ENCODE measurements at regions not wholly inside any gene's neighbourhood (a gene's known extent, or its start where the extent isn't known, plus 50 kb on each side); places are given as distances from the start of the nearest gene placed in this dataset.

DNA sequence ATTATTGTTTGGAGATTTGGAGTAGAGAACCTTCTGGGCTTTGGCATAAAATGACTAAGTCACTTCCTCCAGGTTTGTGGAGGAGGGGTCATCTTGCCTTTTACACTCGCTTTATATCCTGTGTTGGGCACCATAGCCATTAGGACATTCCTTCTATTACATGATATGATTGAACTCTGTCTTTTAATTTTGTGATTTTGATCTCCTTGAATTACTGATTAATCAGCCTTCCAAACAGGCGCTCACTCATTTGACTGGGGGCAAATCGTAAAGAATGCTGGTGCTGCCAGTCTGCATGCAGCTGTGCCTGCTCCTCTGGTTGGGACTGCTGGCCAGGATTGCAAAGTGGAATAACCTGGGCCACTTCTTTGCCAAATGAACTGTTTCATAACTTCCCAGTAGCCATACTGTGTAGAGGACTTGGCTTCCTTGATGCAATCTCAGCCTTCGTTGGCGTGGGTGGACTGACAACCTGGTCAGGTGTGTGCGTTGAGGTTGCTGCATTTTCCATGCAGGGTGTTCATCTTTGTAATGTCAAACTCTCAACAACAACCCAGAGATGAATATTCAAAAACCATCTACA, 65.9 kb upstream of the RAB11FIP2 start:
- H3K27ac ChIP-seq: no peak overlapping the region
- no peaks in the 10 kb centered on the region for H3K27me3 ChIP-seq (ENCODE audit: insufficient read depth, low read depth, severe bottlenecking)
- H3K9me3 ChIP-seq (ENCODE audit: severe bottlenecking): no peaks in the 10 kb centered on the region
- DNase-seq: no peak
- H3K4me3 ChIP-seq (ENCODE audit: low read depth, low read length): no peak overlapping the region
- TF ChIP-seq, protein P1, sequence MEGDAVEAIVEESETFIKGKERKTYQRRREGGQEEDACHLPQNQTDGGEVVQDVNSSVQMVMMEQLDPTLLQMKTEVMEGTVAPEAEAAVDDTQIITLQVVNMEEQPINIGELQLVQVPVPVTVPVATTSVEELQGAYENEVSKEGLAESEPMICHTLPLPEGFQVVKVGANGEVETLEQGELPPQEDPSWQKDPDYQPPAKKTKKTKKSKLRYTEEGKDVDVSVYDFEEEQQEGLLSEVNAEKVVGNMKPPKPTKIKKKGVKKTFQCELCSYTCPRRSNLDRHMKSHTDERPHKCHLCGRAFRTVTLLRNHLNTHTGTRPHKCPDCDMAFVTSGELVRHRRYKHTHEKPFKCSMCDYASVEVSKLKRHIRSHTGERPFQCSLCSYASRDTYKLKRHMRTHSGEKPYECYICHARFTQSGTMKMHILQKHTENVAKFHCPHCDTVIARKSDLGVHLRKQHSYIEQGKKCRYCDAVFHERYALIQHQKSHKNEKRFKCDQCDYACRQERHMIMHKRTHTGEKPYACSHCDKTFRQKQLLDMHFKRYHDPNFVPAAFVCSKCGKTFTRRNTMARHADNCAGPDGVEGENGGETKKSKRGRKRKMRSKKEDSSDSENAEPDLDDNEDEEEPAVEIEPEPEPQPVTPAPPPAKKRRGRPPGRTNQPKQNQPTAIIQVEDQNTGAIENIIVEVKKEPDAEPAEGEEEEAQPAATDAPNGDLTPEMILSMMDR (IDR thresholded peaks at IDR 0.05; ENCODE audit: low read depth, low read length): no peak
- H3K36me3 ChIP-seq: no peaks in the 10 kb centered on the region

DNA sequence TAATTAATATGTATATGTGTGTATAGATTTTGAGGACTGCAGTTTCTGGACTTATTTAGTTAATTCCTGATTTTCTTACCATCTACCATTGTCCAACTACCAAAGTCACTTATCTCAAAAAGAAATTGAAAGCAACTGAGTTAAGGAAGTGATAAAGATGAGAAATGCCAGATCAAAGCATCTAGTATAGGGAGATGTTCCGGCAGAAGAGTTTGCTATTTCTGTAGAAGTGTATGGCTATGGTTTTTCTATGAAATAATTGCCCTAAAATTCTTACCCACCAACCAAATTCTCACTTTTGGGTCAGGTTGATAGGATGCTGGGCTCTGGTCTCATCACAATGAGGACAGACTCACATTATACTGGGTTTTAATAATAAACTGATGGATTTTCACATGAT, 64.0 kb upstream of the RAB11FIP2 start:
- Histone ChIP-seq H3K36me3 (no peaks in the 10 kb centered on the region), H3K27me3 (ENCODE audit: insufficient read depth, low read depth, severe bottlenecking) (no peaks in the 10 kb centered on the region), H3K4me3 (ENCODE audit: low read depth, low read length) (no peak overlapping the region), H3K9me3 (ENCODE audit: severe bottlenecking) (no peaks in the 10 kb centered on the region), H3K27ac (no peak overlapping the region)
- DNase-seq: no peak
- TF ChIP-seq, protein P1 (IDR thresholded peaks at IDR 0.05; ENCODE audit: low read depth, low read length): no peak

DNA sequence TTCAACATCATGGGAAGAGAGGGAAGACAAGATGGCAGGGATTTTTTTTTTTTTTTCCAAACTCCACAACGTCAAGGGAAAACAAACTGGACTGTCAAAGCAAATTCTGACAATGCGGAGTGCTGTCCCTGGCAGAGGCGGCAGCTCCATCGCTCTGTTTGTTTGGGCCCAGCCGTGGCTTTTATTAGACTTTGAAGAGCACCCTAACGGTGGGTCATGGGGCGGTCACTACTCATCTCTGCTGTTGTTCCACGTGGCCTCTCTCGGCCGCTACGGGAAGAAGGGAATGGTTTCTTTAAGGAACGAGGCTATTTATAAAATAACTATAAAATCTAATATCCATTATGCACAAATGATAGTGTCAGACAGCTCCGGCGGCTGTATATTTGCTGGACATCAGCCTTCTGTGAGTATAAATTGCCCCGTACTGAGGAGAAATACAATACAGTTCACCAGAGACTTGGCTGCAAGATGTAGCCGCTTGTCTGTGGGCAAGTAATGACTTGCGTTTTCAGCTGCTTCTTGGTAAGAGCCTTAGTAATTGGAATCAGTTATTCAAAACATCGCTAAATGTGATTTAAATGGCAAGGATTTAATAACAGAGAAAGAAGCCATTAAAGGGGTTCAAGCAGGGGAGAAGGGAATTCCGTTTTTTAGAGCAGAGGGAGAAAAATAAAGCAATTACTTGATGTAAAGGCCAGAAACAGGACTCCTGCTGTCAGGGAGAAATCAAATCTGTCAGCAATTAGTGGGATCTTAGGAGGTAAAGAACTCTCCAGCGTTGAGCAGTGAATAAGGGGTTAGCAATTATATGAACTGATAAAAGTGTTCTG, 61.7 kb upstream of the RAB11FIP2 start:
- TF ChIP-seq, protein P1 (IDR thresholded peaks at IDR 0.05; ENCODE audit: low read depth, low read length): no peak
- no peaks in the 10 kb centered on the region for H3K27me3 ChIP-seq (ENCODE audit: insufficient read depth, low read depth, severe bottlenecking)
- H3K36me3 ChIP-seq: no peaks in the 10 kb centered on the region
- H3K27ac ChIP-seq: peak overlapping the region; percentile 18; the same call in 1 of the 2 replicates
- no peak for DNase-seq
- no peak overlapping the region for H3K4me3 ChIP-seq (ENCODE audit: low read depth, low read length)
- no peaks in the 10 kb centered on the region for H3K9me3 ChIP-seq (ENCODE audit: severe bottlenecking)

DNA sequence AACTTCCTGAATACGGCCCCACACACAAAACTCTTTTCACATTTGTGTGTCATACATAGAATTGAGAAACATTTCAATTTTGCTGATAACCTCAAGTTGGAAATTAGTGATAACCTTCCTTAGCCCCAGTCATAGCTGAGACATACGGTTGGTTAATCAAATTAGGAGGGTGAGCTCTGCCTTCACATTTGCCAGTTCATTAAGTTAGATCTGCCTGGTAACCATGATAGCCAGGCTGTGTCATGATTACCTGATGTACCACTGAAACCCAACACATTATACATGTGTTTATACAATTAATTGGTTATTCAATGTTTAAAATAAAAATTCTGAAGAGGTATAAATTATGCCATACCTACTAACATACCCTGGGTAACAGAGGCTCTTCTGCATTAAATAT, 60.8 kb upstream of the RAB11FIP2 start:
- no peaks in the 10 kb centered on the region for H3K36me3 ChIP-seq
- TF ChIP-seq, protein P1 (IDR thresholded peaks at IDR 0.05; ENCODE audit: low read depth, low read length): no peak
- no peak for DNase-seq

DNA sequence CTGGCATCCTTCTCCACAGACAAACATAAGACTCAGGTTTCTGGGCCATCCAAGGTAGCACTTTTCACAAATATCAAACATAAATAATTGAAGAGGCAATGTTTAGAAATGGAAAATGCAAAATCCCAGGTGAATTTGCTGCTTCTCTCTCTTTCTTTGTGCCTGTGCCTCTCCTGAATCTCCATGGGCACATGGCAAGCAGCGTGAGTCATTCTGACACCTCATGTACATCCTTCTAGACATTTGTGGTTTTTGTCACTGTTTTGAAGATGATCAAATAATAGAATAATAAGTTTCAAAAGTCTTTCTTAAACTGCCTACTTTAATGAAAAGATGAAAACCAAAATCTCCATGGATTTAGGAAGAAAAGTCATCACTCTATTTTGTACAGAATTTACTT, 60.3 kb upstream of the RAB11FIP2 start:
- Histone ChIP-seq H3K27ac (no peak overlapping the region), H3K27me3 (ENCODE audit: insufficient read depth, low read depth, severe bottlenecking) (no peaks in the 10 kb centered on the region), H3K9me3 (ENCODE audit: severe bottlenecking) (no peaks in the 10 kb centered on the region), H3K36me3 (no peaks in the 10 kb centered on the region), H3K4me3 (ENCODE audit: low read depth, low read length) (no peak overlapping the region)
- TF ChIP-seq, protein P1 (IDR thresholded peaks at IDR 0.05; ENCODE audit: low read depth, low read length): no peak
- DNase-seq: no peak

More for the DNA sequence above, 60.8 kb upstream of the RAB11FIP2 start:
- Histone ChIP-seq H3K27ac (no peak overlapping the region), H3K4me3 (ENCODE audit: low read depth, low read length) (no peak overlapping the region), H3K9me3 (ENCODE audit: severe bottlenecking) (no peaks in the 10 kb centered on the region), H3K27me3 (ENCODE audit: insufficient read depth, low read depth, severe bottlenecking) (no peaks in the 10 kb centered on the region)

Measured in WERI-Rb-1 (cell line).